ENCODE measurements at regions not wholly inside any gene's neighbourhood (a gene's known extent, or its start where the extent isn't known, plus 50 kb on each side); places are given as distances from the start of the nearest gene placed in this dataset.
A peak's percentile ranks its signal among the peaks of the same experiment; 100 is the strongest.

DNA sequence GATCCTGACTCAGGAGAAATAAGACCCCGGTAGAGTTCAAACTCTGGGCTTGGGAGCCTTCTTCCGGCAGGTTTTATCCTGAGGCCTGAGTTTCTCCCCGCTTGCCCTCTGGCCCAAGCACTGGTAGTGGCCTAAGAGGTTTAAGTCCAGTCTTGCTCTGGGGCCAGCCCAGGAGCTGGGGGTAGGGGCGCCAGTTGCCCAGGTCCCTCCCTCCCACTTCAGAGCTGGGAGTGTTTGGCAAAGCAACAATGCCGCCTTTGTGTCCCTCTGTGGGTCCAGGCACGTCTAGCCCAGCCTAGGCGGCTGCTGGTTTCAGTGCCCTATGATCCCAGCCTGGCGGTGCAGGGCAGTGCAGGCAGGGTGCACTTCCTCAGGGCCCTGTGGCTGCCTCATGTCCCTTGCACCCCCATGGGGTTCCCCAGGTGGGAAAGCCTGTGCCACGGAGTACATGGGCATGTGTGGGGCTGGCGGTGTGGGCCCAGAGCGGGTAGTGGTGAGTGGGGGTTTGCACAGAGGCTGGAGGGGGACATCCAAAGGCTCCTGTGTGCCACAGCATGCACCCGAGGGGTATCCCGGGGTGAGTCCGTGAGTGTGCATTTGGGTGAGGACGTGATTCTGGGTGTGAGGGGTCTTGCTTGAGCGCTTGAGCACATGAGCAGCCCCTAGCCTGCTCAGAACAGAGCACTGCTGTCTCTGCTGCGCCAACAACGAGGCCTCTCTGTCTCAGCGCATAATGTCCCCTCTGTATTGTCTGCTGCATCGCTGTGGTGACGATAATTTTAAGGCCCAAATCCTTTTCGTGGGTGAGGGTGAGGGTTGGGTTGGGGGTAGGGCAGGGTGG lies 61.7 kb upstream of the PSD2 start:
- Histone ChIP-seq H3K36me3 (ENCODE audit: control insufficient read depth, insufficient read depth, low read length) (no peaks in the 10 kb centered on the region), H3K27me3 (replicated peaks; ENCODE audit: control insufficient read depth, insufficient read depth, low read length) (no peaks in the 10 kb centered on the region), H3K4me3 (replicated peaks; ENCODE audit: low read depth, low read length) (no peak overlapping the region)
- DNase-seq (ENCODE audit: extremely low read depth, insufficient read length), result no peak
- TF ChIP-seq CTCF (IDR thresholded peaks at IDR 0.05; ENCODE audit: insufficient read depth, low read length, poor library complexity, severe bottlenecking), result no peak

- no peak overlapping the region for H3K4me3 ChIP-seq (replicated peaks; ENCODE audit: low read depth, low read length)
- H3K27me3 ChIP-seq (replicated peaks; ENCODE audit: control insufficient read depth, insufficient read depth, low read length), result no peaks in the 10 kb centered on the region
- H3K36me3 ChIP-seq (ENCODE audit: control insufficient read depth, insufficient read depth, low read length), result no peaks in the 10 kb centered on the region
- no peak for DNase-seq (ENCODE audit: extremely low read depth, insufficient read length)
- TF ChIP-seq CTCF (IDR thresholded peaks at IDR 0.05; ENCODE audit: insufficient read depth, low read length, poor library complexity, severe bottlenecking), result no peak
Measured at GRCh38 chr5:139734539-139734916, 61.1 kb upstream of the PSD2 start.

DNA sequence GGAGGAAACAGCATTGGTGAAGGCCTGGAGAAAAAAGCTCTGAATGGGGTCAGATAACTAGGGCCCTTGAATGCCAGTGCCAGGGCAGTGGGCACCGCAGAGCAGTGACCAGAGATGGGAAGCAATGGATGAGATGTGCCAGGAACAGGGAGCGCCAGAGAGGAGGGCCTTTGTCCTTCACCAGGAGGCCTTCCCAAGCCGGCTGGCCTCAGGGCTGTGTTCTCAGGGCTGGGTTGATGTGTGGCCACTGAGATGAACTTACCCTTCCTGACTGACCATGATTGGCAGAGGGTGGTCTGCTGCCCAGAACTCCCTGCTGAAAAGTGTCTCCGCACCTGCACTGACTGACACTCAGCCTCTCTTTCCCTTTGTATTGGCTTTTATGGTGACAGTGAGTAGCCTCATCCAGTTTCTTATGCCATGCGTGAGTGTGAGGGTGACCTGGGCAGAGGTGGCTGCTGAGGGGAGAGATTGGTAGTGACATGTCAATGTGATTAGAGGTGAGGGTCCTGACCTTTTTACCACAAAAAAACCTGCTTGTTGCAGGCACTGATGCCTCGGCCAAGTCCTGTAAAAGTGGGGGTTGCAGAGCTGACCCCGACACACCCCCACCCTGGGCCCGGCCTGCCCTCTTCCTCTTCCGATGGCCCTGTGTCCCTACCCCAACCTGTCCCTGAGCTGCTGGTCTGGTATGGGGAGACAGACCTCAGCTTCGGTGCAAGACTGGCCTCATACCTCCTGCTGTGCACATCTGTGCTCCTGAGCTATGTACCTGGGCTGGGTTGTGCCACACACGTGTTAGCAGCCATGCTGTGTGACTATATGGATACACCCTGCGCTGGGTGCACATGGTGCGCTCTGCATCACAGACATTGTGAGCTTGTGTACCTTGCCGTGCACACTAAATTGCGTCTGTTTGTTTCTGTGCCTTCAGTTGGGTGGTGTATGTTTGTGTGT lies 57.1 kb upstream of the PSD2 start:
- Histone ChIP-seq H3K27me3 (replicated peaks; ENCODE audit: control insufficient read depth, insufficient read depth, low read length) (no peaks in the 10 kb centered on the region), H3K4me3 (replicated peaks; ENCODE audit: low read depth, low read length) (no peak overlapping the region), H3K36me3 (ENCODE audit: control insufficient read depth, insufficient read depth, low read length) (no peaks in the 10 kb centered on the region)
- no peak for TF ChIP-seq CTCF (IDR thresholded peaks at IDR 0.05; ENCODE audit: insufficient read depth, low read length, poor library complexity, severe bottlenecking)
- no peak for DNase-seq (ENCODE audit: extremely low read depth, insufficient read length)

DNA sequence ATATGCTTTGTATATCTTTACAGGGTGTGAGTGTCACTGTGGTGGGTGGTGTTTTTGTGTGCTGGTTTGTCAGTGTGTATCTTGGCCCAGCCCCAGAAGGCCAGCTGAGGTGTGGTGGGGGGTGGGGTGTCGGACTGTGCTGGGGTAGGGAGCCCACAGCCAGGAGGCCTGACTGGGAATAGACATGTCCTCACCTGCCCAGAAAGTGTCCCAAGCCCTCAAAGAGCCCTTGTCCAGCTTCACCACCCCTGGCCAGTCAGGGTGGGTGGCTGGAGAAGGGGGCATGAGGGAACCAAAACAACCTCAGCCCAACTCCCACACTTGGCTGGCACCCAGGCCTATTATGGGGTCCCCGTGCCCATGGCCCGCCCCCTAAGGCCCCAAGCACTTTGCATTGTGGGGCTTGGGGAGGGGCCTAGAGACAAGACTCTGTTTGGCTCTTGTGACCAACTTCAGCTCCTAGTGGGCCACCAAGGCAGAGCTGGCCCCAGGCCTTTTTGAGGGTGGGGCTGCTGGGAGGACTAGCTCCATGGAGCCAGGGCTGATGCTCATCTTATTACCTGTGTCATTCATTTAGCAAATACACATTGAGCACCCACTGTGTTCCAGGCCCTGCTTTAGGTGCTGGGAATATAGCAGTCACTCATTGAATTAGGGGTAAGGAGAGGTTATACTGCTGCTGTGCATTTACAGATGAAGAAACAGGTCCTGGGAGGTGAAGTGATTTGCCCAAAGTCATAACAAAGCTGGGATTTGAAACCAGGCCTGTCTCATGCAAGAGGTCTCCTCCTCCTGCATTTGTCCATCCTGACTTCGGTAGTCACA lies 56.2 kb upstream of the PSD2 start:
- no peak overlapping the region for H3K4me3 ChIP-seq (replicated peaks; ENCODE audit: low read depth, low read length)
- H3K36me3 ChIP-seq (ENCODE audit: control insufficient read depth, insufficient read depth, low read length), result no peaks in the 10 kb centered on the region
- DNase-seq (ENCODE audit: extremely low read depth, insufficient read length), result no peak
- TF ChIP-seq CTCF (IDR thresholded peaks at IDR 0.05; ENCODE audit: insufficient read depth, low read length, poor library complexity, severe bottlenecking), result no peak
- H3K27me3 ChIP-seq (replicated peaks; ENCODE audit: control insufficient read depth, insufficient read depth, low read length), result no peaks in the 10 kb centered on the region

GRCh38 chr5:139740138-139740991 lies 55.2 kb upstream of the PSD2 start:
- Histone ChIP-seq H3K27me3 (replicated peaks; ENCODE audit: control insufficient read depth, insufficient read depth, low read length) (no peaks in the 10 kb centered on the region), H3K4me3 (replicated peaks; ENCODE audit: low read depth, low read length) (no peak overlapping the region), H3K36me3 (ENCODE audit: control insufficient read depth, insufficient read depth, low read length) (no peaks in the 10 kb centered on the region)
- TF ChIP-seq CTCF (IDR thresholded peaks at IDR 0.05; ENCODE audit: insufficient read depth, low read length, poor library complexity, severe bottlenecking), result no peak
- DNase-seq (ENCODE audit: extremely low read depth, insufficient read length), result peak; percentile 52

Data from GM06990 (cell line).